ENCODE measurements at regions not wholly inside any gene's neighbourhood (a gene's known extent, or its start where the extent isn't known, plus 50 kb on each side); places are given as distances from the start of the nearest gene placed in this dataset.

DNA sequence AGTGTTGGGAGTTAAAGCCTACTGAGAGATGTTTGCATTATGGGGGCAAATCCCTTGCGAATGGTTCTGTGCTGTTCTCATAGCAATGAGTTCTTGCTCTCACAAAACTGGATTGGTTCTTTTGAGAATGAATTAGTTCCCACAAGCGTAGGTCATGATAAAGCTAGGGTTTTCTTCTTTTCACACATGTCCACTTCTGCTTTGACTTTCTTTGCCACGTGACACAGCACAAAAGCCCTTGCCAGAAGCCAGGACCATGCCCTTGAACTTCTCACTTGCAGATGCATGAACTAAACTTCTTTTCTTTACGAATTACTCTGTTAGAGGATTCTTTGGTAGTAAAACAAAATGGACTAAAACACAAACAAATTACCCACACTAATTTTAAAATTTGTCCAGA lies 922.8 kb downstream of the EPHA7 start:
- no peak overlapping the region for H2AFZ ChIP-seq (ENCODE audit: low read length)
- no peak for TF ChIP-seq EZH2 (optimal IDR thresholded peaks at IDR 0.05; ENCODE audit: low read depth, low read length)
- TF ChIP-seq EZH2phosphoT487 (IDR thresholded peaks at IDR 0.05; ENCODE audit: low read length): no peak
- TF ChIP-seq, protein P1, sequence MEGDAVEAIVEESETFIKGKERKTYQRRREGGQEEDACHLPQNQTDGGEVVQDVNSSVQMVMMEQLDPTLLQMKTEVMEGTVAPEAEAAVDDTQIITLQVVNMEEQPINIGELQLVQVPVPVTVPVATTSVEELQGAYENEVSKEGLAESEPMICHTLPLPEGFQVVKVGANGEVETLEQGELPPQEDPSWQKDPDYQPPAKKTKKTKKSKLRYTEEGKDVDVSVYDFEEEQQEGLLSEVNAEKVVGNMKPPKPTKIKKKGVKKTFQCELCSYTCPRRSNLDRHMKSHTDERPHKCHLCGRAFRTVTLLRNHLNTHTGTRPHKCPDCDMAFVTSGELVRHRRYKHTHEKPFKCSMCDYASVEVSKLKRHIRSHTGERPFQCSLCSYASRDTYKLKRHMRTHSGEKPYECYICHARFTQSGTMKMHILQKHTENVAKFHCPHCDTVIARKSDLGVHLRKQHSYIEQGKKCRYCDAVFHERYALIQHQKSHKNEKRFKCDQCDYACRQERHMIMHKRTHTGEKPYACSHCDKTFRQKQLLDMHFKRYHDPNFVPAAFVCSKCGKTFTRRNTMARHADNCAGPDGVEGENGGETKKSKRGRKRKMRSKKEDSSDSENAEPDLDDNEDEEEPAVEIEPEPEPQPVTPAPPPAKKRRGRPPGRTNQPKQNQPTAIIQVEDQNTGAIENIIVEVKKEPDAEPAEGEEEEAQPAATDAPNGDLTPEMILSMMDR (IDR thresholded peaks at IDR 0.05; ENCODE audit: low read length): no peak
- H3K79me2 ChIP-seq (ENCODE audit: low read length): no peaks in the 10 kb centered on the region

GRCh38 chr6:92495242-92495641 lies 924.1 kb downstream of the EPHA7 start:
- H3F3A ChIP-seq (ENCODE audit: insufficient read depth, low read length): no peaks in the 10 kb centered on the region
- no peak overlapping the region for H2AFZ ChIP-seq (ENCODE audit: low read length)
- H4K20me1 ChIP-seq (ENCODE audit: insufficient read depth, low read length): no peaks in the 10 kb centered on the region
- no peaks in the 10 kb centered on the region for H3K27me3 ChIP-seq (replicated peaks; ENCODE audit: insufficient read depth, low read length)
- H3K9me2 ChIP-seq (replicated peaks; ENCODE audit: insufficient read depth, low read length): 0 out of 2 replicates have a peak, but pooled peaks cover 3% of the 10 kb centered on the region
- no peaks in the 10 kb centered on the region for H3K79me2 ChIP-seq (ENCODE audit: low read length)
- H3K9ac ChIP-seq (ENCODE audit: low read length): no peak overlapping the region
- H3K9me3 ChIP-seq (replicated peaks; ENCODE audit: insufficient read depth, low read length): no peaks in the 10 kb centered on the region
- no peaks in the 10 kb centered on the region for H3K4me1 ChIP-seq (ENCODE audit: low read length)
- TF ChIP-seq, protein P1 (IDR thresholded peaks at IDR 0.05; ENCODE audit: low read length): no peak
- TF ChIP-seq EZH2 (optimal IDR thresholded peaks at IDR 0.05; ENCODE audit: low read depth, low read length) (no peak), EZH2phosphoT487 (IDR thresholded peaks at IDR 0.05; ENCODE audit: low read length) (no peak)
- no peak overlapping the region for H3K4me2 ChIP-seq (ENCODE audit: low read depth, low read length)
- DNase-seq: no peak
- H3K27ac ChIP-seq (ENCODE audit: low read length): no peak overlapping the region
- no peaks in the 10 kb centered on the region for H3K36me3 ChIP-seq (replicated peaks; ENCODE audit: insufficient read depth, low read length)
- H3K4me3 ChIP-seq (ENCODE audit: low read length): no peak overlapping the region

More for the DNA sequence above, 922.8 kb downstream of the EPHA7 start:
- Histone ChIP-seq H3K27ac (ENCODE audit: low read length) (no peak overlapping the region), H3K9me3 (replicated peaks; ENCODE audit: insufficient read depth, low read length) (no peaks in the 10 kb centered on the region), H4K20me1 (ENCODE audit: insufficient read depth, low read length) (no peaks in the 10 kb centered on the region), H3K4me1 (ENCODE audit: low read length) (no peaks in the 10 kb centered on the region), H3F3A (ENCODE audit: insufficient read depth, low read length) (no peaks in the 10 kb centered on the region), H3K4me2 (ENCODE audit: low read depth, low read length) (no peak overlapping the region), H3K27me3 (replicated peaks; ENCODE audit: insufficient read depth, low read length) (no peaks in the 10 kb centered on the region), H3K4me3 (ENCODE audit: low read length) (no peak overlapping the region), H3K9ac (ENCODE audit: low read length) (no peak overlapping the region), H3K36me3 (replicated peaks; ENCODE audit: insufficient read depth, low read length) (no peaks in the 10 kb centered on the region), H3K9me2 (replicated peaks; ENCODE audit: insufficient read depth, low read length) (0 out of 2 replicates have a peak, but pooled peaks cover 3% of the 10 kb centered on the region)
- DNase-seq: no peak

DNA sequence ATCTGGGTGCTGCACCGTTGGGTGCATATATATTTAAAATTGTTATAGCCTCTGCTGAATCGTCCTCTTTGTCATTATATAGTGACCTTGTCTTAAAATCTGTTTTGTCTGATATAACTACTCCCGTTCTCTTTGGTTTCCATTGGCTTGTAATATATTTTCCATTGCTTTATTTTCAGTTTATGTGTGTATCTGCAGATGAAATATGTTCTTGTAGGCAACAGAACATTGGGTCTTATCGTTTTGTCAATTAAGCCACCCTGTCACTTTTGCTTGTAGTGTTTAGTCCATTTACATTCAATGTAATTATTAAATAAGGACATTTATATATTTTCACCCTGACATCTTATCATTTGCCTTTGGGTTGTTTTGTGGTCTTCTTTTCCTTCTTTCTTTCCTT lies 933.9 kb downstream of the EPHA7 start:
- Histone ChIP-seq H4K20me1 (ENCODE audit: insufficient read depth, low read length) (no peaks in the 10 kb centered on the region), H3K9ac (ENCODE audit: low read length) (no peak overlapping the region), H3K4me2 (ENCODE audit: low read depth, low read length) (no peak overlapping the region), H3K27me3 (replicated peaks; ENCODE audit: insufficient read depth, low read length) (no peaks in the 10 kb centered on the region), H3K9me3 (replicated peaks; ENCODE audit: insufficient read depth, low read length) (no peaks in the 10 kb centered on the region), H3K4me1 (ENCODE audit: low read length) (no peaks in the 10 kb centered on the region), H3K4me3 (ENCODE audit: low read length) (no peak overlapping the region), H3K27ac (ENCODE audit: low read length) (no peak overlapping the region), H3K79me2 (ENCODE audit: low read length) (no peaks in the 10 kb centered on the region), H3F3A (ENCODE audit: insufficient read depth, low read length) (no peaks in the 10 kb centered on the region), H2AFZ (ENCODE audit: low read length) (no peak overlapping the region), H3K36me3 (replicated peaks; ENCODE audit: insufficient read depth, low read length) (no peaks in the 10 kb centered on the region), H3K9me2 (replicated peaks; ENCODE audit: insufficient read depth, low read length) (no peaks in the 10 kb centered on the region)
- DNase-seq: no peak
- TF ChIP-seq, protein P1 (IDR thresholded peaks at IDR 0.05; ENCODE audit: low read length): no peak
- TF ChIP-seq EZH2phosphoT487 (IDR thresholded peaks at IDR 0.05; ENCODE audit: low read length): no peak

Measured in MM.1S (cell line).